ENCODE measurements at regions not wholly inside any gene's neighbourhood (a gene's known extent, or its start where the extent isn't known, plus 50 kb on each side); places are given as distances from the start of the nearest gene placed in this dataset.

DNA sequence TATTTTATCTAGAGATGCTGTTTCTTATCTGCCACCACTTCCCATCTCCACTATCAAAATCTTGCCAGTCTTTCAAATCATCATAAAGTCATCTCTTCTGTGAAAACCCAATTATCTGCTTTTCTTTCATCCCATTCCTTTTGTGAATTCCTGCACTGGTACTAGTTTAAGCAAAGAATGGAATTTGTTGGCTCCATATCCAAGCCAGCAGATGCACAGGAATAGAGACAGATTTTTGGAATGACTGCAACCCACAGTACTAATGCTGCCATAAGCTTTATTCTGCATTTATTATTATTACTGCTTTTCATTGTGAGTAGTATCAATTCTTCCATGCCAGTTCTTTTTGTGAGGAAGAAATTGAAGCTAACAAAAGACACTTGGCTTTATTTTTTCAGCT is 616.7 kb downstream of the RAPGEF2 start:
- no peak for TF ChIP-seq POLR2A (IDR thresholded peaks at IDR 0.05)
- TF ChIP-seq, protein P1, sequence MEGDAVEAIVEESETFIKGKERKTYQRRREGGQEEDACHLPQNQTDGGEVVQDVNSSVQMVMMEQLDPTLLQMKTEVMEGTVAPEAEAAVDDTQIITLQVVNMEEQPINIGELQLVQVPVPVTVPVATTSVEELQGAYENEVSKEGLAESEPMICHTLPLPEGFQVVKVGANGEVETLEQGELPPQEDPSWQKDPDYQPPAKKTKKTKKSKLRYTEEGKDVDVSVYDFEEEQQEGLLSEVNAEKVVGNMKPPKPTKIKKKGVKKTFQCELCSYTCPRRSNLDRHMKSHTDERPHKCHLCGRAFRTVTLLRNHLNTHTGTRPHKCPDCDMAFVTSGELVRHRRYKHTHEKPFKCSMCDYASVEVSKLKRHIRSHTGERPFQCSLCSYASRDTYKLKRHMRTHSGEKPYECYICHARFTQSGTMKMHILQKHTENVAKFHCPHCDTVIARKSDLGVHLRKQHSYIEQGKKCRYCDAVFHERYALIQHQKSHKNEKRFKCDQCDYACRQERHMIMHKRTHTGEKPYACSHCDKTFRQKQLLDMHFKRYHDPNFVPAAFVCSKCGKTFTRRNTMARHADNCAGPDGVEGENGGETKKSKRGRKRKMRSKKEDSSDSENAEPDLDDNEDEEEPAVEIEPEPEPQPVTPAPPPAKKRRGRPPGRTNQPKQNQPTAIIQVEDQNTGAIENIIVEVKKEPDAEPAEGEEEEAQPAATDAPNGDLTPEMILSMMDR (IDR thresholded peaks at IDR 0.05) = no peak
